Erythroblast (primary cell): ENCODE measurements at regions not wholly inside any gene's neighbourhood (a gene's known extent, or its start where the extent isn't known, plus 50 kb on each side); places are given as distances from the start of the nearest gene placed in this dataset.

Experiments used
- GATA1 ChIP-seq: IDR thresholded peaks from 2 replicates; pipeline ENCODE4 v1.6.1; 2011; ENCODE audit warnings: low read depth, mild to moderate bottlenecking, control low read depth, low read length, moderate library complexity
- POLR2A ChIP-seq: IDR thresholded peaks from 2 replicates; pipeline ENCODE4 v1.6.1; 2011; ENCODE audit warnings: mild to moderate bottlenecking, low read length

- TF ChIP-seq POLR2A: no peak
- TF ChIP-seq GATA1: no peak
These were observed 59.4 kb upstream of the ATP2C1 start for GRCh38 chr3:130834476-130834875.
